ENCODE measurements at regions not wholly inside any gene's neighbourhood (a gene's known extent, or its start where the extent isn't known, plus 50 kb on each side); places are given as distances from the start of the nearest gene placed in this dataset.

DNA sequence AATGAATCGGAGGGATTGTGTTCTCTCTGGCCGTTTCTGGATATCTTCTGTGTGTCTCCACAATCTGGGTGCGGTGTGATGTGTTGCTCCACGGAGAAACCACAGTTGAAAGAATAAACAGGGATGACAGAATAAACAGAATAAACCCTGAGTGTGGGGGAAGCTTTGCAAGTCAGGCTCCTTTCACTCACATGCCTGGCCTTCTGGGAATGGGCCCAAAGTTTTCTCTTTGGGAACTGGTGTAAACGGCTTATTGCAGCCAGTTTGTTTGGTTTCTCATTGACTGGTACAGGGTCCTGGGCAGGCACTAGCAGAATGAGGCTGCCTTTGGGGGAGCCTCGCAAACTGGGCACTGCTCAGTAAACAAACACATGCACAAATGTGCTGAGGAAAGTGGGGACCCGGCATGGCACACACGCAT is 324.7 kb downstream of the DLEU7 start:
- TF ChIP-seq, protein P1, sequence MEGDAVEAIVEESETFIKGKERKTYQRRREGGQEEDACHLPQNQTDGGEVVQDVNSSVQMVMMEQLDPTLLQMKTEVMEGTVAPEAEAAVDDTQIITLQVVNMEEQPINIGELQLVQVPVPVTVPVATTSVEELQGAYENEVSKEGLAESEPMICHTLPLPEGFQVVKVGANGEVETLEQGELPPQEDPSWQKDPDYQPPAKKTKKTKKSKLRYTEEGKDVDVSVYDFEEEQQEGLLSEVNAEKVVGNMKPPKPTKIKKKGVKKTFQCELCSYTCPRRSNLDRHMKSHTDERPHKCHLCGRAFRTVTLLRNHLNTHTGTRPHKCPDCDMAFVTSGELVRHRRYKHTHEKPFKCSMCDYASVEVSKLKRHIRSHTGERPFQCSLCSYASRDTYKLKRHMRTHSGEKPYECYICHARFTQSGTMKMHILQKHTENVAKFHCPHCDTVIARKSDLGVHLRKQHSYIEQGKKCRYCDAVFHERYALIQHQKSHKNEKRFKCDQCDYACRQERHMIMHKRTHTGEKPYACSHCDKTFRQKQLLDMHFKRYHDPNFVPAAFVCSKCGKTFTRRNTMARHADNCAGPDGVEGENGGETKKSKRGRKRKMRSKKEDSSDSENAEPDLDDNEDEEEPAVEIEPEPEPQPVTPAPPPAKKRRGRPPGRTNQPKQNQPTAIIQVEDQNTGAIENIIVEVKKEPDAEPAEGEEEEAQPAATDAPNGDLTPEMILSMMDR (IDR thresholded peaks at IDR 0.05): no peak
- TF ChIP-seq POLR2A (IDR thresholded peaks at IDR 0.05; ENCODE audit: low read depth) (no peak), EP300 (IDR thresholded peaks at IDR 0.05) (no peak), POLR2AphosphoS5 (IDR thresholded peaks at IDR 0.05) (no peak)

Data from esophagus muscularis mucosa (tissue), 4 donors.